ENCODE measurements at regions not wholly inside any gene's neighbourhood (a gene's known extent, or its start where the extent isn't known, plus 50 kb on each side); places are given as distances from the start of the nearest gene placed in this dataset.

DNA sequence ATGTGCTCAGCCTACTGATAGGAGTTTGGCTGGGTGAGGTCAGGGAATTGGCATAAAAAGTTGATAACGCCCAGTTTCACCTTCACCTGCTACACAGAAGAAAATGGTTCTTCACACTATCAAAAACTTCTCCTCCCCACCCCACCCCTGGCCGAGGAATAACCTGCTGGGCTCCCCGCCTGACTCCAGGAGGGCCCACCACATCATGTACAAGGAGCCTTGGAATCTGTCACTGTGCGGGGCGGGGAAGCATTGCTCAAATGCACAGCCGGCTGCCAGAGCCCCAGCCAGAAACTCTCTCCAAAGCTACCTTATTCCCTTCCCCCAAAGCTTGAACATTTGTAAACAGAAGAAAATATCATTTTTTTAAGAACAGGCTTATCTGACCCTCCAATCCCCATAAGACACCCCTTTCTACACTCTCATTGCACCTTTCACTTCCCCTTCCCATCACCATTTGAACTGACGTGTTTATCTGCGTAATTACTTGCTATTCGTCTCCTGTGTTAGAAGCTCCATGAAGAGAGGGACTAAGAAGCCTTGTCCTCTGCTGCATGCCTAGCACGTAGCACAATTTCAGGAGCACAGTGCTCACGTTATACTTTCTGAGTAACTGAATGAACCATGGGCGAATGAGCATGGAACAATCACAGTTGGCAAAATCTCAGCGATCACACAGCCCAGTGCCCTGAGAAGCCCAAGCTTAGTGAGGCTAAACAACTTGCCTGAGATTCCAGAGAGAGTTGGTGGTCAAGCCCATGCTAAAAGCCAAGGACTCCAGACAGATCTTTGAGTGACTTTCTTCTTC is 82.9 kb downstream of the HES1 start:
- no peak for DNase-seq (ENCODE audit: low spot score)

DNA sequence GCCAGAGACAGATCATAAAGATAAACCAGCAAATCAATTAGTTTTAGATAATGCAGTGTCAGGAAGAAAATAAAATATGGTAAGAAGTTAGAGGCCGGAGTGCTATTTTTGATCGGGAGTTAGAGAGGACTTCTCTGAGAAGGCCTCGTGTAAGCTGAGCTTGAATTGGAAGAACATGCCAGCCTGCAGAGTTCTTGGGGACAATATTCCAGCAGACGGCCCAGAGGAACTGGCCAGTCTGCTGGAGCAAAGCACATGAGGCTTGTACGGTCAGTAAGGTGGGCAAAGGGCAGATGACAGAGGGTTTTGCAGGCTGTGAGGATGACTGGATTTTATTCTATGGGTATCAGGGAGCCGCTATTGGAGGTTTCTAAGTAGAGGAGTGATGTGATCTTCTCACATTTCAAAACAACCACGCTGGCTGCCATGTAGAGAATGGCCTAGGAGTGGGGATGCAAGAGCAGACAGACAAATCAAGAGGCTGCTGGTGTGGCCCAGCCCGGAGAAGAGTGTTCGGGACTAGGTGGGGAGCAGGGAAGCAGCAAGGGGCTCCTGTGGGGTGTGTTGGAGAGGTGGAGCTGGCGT is 84.0 kb downstream of the HES1 start:
- no peak for DNase-seq (ENCODE audit: low spot score)

DNA sequence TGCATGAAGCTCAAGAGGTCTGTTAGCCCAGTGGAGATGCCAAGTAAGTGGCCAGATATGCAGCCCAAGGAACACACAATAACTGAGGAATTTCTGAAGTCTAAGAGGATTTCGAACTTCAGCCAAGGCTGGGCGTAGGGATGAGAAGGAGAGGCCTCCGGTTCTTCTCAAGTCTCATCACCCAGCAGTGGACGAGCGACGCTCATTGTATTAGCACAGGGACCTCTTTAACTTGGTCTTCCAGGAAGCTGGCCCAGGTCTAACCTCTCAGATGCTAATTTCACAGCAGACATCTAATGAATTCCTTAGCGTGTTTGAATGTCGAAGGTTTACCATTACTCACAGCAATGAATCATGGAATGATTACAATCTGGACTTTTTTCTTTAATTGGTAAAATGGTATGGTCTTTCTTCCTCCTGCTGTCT is 85.0 kb downstream of the HES1 start:
- DNase-seq (ENCODE audit: low spot score) = no peak

DNA sequence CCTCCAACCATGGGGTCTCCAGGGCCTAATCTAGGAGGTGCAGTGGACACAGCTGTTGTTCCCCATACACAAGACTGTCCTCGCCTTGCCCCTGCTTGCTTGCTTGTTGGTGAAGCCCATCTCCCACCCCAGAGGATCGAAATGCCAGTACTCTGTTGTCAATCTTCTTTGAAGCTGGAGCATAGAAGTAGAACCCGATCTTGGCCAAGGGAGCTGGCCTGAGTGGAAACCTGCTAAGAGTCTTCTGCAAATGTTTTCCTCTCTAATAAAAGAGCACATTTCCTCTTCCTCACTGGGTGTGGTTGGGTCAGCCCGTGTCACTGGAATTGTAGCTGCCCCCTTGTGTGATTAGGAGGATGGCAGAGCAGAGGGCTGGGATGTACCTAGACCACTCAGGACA is 85.4 kb downstream of the HES1 start:
- DNase-seq (ENCODE audit: low spot score) = no peak

DNA sequence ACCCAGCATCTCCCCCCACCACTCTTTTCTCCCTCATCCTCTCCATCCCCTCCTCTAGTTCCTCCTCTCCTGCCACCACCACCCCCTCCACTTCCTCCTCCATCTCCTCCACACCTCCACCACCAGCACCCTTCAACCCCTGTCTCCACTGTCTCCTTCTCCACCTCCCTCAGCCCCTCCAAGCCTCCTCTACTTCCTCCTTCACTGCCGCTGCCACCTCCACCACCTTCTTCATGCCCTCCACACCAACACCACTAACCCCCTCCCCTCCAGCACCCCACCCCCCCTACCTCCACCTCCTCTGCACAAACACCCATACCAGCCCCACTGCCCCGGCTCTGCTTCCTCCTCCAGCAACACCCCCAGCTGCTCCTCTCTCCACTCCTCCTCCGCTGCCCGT is 88.0 kb downstream of the HES1 start:
- no peak for DNase-seq (ENCODE audit: low spot score)

DNA sequence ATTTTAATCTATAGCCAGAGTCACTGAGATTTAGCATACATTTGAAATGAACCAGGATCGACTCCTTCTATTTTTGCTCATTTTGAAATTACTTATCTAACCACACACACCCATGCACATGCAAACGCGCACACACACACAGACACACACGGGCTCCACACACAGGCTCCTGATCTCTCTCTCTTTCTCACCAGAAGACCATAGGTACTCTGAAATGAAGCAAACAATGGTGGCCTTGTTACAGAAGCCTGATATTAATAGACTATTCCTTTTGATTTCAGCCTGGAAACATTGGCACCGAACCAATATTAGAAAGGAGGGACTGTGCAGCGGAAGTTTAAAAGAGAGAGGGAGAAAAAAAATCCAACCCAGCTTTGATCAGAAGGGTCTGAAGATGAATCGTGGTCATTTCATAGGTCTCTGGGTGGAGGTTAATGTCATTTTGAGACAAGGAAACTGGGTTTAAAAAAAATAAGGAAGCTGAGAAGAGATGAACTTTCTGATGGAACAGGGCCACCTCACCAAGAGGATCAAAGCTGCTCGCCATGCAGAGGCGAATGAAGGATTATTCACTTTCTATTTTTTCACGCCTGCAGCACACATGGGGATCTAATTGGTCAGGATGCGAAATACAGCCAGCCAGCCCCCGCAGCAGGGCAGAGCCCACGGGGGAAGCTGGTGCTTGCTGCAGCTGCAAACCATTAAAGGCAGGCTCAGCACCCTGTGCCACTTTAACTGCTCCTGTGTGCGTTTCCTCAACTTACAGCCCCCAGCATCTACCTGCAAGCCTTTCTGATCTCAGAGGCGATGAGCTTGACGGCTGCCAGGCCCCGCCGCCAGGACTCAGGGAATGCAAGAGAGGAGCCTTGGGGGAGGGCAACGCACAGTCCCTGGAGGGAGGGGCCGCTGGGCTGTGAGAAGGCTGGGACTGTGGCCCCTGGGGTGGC is 88.8 kb downstream of the HES1 start:
- no peak for DNase-seq (ENCODE audit: low spot score)

DNA sequence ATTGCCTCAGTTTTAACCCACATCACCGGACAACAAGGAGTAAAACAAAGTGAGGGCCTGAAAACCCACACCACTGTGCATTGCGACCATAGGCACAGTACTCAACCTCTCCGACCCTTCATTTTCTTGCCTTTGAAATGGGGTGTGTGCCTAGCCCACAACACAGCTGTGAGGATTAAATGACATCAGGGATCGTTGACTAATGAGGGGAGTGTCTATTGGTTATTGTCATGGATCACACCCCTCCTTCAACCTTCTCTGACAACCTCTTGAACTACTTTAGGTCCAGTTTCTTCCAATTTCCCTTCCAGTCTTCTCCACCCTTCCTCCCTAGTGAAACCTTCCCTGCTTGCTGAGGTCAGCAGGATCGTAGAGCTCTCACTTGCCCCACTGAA is 89.5 kb downstream of the HES1 start:
- no peak for DNase-seq (ENCODE audit: low spot score)

DNA sequence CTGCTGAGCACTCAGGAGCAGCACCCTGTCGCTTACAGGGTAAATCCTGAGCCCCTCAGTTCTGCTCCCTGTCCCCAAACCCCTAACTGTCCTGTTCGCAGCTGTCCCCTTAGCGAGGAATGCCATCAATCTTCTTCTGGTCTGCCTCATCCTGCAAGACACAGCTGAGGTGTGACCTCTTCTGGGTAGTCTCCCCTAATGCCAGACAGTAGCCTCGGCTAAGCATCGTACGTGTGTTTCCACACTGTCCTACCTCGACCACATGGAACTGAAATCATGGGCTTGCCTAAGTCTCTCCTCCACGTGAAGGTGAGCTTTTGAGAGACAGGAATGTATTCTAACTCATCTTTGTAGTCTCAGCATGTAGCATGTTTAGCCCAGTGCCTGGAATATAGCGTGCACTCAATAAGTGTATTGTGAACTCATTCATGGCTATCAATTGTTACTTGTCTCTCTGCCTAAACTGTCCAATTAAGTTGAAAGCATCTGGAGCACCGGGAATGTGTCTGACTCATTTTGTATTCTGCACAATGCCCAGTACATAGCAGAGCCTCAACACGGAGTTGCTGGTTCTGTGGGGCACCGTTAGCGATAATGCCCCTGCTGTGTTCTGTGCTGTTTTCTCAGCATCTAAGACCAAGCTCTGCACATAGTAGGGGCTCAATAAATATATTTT is 90.2 kb downstream of the HES1 start:
- no peak for DNase-seq (ENCODE audit: low spot score)

DNA sequence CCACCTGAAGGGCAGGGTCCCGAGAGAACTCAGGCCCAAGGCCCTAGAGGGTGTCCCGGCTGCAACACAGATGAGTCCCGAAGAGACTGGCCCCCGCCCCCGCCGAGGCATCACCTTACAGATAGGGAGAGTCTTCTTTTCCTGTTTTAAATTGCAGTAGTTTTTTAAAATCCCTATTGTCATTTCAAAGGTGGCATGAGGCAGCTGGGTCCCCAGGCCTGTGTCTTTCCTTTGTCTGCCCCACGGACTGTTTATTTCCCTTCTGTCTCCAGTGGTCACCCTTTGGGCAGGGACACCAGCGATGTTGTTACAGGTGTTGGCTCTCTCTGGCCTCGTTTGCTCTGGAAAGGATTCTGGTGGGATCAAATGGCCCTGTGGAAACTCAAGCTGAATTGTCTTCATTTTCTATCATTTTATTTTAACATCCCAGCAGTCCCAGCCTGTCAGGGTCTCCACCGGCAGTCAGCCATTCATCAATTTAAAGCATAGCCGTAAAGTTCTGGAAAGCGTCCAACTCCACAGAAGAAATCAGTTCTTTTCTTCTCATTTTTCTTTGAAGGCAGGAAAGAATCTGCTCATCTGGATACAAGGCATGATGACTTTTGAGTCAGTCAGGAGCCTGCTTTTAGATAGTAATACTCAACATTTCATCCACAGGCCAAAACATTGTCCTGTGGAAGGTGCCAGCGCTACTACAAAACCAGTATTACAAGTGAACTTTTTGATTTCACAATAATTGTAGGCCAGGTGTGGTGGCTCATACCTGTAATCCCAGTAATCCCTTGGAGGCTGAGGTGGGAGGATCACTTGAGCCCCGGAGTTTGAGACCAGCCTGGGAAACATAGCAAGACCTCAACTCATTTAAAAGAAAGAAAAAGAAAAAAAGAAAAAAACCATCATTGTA is 96.2 kb downstream of the HES1 start:
- DNase-seq (ENCODE audit: low spot score) = no peak

DNA sequence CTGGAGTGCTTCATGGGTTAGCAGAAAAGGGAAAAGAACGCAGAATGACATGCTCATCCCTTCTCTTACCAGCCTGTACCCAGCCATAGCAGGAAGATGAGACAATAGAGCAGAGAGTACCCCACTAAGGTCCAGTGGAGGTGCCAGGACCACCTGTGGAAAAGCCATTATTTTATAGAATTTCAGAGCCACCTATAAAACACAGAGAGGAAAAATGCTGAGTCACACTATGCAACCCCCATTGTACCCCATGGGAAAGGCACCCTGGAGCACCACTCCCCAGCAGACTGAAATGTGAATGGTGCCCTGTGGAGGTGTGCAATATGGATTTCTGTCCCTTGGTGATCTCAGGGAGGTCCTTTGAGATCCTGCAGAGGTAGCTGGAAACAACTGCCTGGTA is 97.2 kb downstream of the HES1 start:
- no peak for DNase-seq (ENCODE audit: low spot score)

DNA sequence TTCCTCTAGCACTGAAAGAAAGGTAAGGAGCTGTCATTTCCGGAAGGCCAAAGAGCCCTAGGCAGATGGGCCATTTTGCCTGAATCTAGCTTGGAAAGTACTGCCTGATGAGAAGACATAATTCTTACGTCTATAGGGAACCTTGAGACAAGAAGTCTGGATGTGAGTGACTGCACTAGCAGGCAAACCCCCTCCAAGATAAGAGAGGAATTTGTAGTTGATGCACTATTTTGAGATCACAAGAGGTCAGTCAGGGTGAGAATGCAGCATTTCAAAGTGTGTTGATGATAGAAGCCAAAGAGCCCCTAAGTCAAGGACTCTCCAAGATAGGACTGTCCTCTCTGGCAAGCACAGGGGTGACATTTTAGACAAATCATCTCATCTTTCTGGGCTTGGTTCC is 99.2 kb downstream of the HES1 start:
- DNase-seq (ENCODE audit: low spot score) = no peak

DNA sequence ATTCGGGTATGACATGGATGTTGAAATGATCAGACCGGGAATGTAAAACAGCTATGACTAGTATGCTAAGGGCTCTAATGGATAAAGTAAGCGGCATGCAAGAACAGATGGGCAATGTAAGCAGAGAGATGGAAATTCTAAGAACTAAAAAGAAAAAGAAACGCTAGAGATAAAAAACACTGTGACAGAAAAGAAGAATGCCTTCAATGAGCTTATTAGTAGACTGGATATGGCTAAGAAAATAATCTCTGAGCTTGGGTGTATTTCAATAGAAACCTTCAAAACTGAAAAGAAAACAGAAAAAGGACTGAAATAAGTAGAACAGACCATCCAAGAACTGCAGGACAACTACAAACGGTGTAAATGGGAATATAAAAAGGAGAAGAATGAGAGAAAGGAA is 101.2 kb downstream of the HES1 start:
- DNase-seq (ENCODE audit: low spot score) = no peak

DNA sequence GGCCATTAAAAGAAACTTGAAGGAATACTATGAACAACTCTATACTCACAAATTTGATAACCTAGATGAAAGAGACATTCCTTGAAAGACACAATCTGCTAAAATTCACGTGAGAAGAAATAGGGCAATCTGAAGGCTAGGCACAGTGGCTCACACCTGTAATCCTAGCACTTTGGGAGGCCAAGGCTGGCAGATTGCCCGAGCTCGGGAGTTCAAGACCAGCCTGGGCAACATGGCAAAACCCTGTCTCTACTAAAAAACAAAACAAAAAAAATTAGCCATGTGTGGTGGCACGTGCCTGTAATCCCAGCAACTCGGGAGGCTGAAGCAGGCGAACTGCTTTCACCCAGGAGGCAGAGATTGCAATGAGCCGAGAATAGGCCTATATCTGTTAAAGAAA is 104.8 kb downstream of the HES1 start:
- DNase-seq (ENCODE audit: low spot score) = no peak

DNA sequence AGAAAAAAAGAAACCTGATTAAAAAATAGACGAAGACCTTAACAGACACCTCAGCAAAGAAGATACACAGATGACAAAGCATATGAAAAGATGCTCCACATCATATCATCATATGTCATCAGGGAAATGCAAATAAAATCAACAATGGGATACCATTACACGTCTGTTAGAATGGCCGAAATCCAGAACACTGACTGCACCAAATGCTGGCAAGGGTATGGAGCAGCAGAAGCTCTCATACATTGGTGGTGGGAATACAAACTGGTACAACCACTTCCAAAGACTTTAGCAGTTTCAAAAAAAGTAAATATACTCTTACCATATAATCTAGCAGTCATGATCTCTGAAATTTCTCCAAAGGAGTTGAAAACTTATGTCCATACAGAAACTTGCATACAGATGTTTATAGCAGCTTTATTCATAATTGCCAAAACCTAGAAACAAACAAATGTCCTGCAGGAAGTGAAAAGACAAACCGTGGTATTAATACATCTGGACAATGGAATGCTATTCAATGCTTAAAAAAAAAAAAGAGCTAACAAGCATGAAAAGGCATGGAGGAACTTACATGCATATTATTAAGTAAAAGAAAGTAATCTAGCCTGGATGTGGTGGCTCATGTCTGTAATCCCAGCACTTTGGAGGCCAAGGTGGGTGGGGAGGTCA is 107.4 kb downstream of the HES1 start:
- DNase-seq (ENCODE audit: low spot score) = no peak

DNA sequence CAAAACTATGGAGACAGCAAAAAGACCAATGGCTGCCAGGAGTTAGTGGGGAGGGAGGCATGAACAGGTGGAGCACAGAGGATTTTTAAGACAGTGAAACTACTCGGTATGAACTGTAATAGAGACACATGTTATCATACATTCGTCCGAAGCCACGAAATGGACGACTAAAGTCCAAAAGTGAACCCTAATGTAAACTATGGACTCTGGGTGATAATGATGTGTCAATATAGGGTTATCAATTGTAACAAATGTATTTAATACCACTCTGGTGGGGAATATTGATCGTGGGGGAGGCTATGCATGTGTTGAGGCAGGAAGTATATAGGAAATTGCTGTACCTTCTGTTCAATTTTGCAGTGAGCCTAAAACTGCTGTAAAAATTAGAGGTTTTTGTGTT is 107.0 kb downstream of the CPN2 start:
- no peak for DNase-seq (ENCODE audit: low spot score)

DNA sequence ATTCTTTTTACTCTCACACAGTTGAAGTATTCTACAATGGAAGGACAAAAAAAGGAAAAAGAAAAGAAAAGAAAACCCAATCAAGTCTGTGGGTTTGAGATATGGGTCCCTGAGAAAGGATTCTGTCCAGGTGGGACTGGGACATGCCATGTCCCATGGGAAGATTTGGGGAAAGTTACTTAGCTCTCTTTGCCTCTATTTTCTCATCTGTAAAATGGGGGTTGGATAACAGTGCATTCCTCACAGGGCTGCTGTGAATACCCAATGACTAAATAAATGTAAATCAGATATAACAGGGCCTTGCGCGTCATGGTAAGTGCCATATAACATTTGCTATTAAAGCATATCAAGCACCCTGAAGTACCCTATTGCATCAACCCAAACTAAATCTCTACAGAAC is 105.7 kb downstream of the CPN2 start:
- no peak for DNase-seq (ENCODE audit: low spot score)

DNA sequence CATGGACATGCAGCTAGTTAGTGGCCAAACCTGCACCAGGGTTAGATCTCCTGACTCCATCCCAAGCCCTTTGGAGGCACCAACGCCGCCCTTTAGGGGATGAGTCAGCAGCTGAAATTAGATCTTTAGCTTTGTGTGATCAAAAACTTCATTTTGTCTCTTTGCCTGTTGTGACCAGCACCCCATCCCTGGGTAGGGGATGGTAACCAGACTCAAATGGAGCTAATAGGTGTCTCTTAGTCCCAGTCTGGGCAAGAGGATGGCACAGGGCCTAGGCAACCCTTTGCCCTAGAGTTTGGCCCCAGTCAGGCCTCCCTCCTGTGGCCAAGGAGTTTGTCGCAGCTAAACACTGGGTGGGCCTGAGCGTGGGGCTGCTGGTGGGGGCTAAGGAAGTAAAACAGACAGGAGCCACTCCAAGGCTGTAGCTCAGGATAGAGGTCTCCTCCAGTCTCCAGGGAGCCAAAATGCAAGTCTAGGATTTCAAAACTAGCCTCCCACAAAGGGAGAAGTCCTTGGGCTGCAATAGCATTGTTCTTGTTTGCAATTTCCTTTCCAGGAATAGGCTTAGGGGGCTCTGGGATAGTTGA is 105.1 kb downstream of the CPN2 start:
- DNase-seq (ENCODE audit: low spot score) = no peak

DNA sequence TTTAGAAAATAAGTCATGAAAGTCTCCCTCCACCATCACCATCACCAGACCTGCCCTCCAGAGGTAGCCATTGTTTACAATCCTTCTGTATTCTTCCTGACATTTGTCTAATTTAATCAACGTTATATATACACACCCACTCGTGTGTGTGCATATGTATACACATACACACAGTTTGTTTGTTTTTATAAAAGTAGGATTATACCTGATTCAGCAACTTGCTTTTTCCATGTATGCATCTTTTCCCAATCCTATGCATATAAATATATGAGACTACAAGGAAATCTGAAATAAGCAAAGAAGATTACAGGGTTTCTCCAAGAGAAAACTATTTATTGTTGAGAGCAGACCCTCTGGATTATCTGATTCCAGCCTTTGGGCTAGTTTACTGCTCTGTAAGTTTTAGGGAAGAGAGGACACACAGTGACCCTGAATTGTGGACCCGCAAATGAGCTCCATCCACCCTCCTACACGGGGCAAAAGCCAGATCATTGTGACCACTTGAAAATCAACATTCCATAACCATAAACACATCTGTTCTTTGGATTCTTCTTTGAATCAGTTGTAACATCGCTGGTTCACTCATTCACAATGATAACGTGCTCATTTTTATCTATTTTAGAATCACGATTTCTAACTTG is 104.3 kb downstream of the CPN2 start:
- no peak for DNase-seq (ENCODE audit: low spot score)

DNA sequence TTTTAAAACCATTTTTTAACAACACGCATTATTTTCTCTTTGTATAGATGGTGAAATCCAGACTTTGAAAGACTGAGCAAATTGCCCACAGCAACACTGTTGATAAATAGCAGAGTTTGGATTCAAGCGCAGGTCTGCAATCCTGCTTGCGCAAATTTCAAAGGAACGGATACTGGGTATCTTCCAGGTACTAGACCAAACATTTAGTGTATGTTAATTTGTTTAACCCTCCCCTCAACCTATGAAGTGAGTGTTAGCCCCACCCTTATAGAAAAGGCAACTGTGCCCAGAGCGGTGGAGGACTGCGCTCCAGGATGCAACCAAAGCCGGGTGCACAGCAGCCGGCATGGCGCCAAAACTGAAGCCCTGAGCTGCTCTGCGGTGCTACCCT is 103.8 kb downstream of the CPN2 start:
- no peak for DNase-seq (ENCODE audit: low spot score)
